SK-N-SH (cell line): ENCODE measurements at regions not wholly inside any gene's neighbourhood (a gene's known extent, or its start where the extent isn't known, plus 50 kb on each side); places are given as distances from the start of the nearest gene placed in this dataset.

ENCODE experiments used
- CTCF ChIA-PET: fragments of 300-600, 350-600 bp; formaldehyde crosslinking; extraction: SDS; loops from one replicate; lab custom pipeline; 2021; lab: Yijun Ruan, JAX
- POLR2A ChIA-PET: fragments of 350-600 bp; sonication (Branson Sonifier 250); formaldehyde crosslinking; extraction: SDS; loops from one replicate; lab custom pipeline; 2020; ENCODE audit warnings: antibody characterized with exemption, inconsistent platforms; lab: Yijun Ruan, JAX
- DNase-seq: peaks from one replicate; pipeline ENCODE4 v3.0.0; 2012
- H2AFZ ChIP-seq: fragments of 200-600 bp; sonication (generic); 2 replicates; pipeline ENCODE4 v1.8.1; 2016; ENCODE audit warnings: antibody characterized with exemption, mild to moderate bottlenecking, low read depth
- H3F3A ChIP-seq: fragments of 200-600 bp; sonication (generic); replicated peaks from 2 replicates; pipeline ENCODE3; 2016; ENCODE audit warnings: antibody characterized with exemption, mild to moderate bottlenecking; ENCODE audit not compliant: insufficient read depth
- H3K27ac ChIP-seq, 2 experiments: fragments of 200-500 bp in 1 of 2; fragments of 200-600 bp in 1 of 2; sonication (Bioruptor generic) in 1 of 2; sonication (generic), shearing (Covaris generic) in 1 of 2; 2 replicates each; pipeline versions ENCODE4 v1.5.1 to v1.6.1; 2014 to 2016; ENCODE audit warnings: low read depth in 2 of 2, inconsistent platforms in 1 of 2, low read length in 1 of 2, mild to moderate bottlenecking in 1 of 2, mixed read lengths in 1 of 2
- H3K27me3 ChIP-seq: fragments of 200-600 bp; sonication (generic), shearing (Covaris generic); 2 replicates; pipeline ENCODE4 v1.6.1; 2016; ENCODE audit warnings: mixed run types; ENCODE audit not compliant: insufficient read depth
- H3K36me3 ChIP-seq, 2 experiments: fragments of 200-500 bp in 1 of 2; fragments of 200-600 bp in 1 of 2; sonication (Bioruptor generic) in 1 of 2; sonication (generic) in 1 of 2; replicated peaks in 1 of 2; 2 replicates each; pipeline versions ENCODE3 to v1.5.1; 2014 to 2016; ENCODE audit warnings: low read length in 1 of 2, mild to moderate bottlenecking in 1 of 2; ENCODE audit not compliant: insufficient read depth in 2 of 2, control insufficient read depth in 1 of 2
- H3K4me1 ChIP-seq, 2 experiments: fragments of 200-500 bp in 1 of 2; fragments of 200-600 bp in 1 of 2; sonication (Bioruptor generic) in 1 of 2; sonication (generic), shearing (Covaris generic) in 1 of 2; 2 replicates each; pipeline versions ENCODE4 v1.5.1 to v1.6.1; 2014 to 2016; ENCODE audit warnings: low read depth in 1 of 2, low read length in 1 of 2, mixed run types in 1 of 2; ENCODE audit not compliant: insufficient read depth in 2 of 2, control insufficient read depth in 1 of 2
- H3K4me2 ChIP-seq: fragments of 200-600 bp; sonication (generic), shearing (Covaris generic); 2 replicates; pipeline ENCODE4 v1.6.1; 2017; ENCODE audit warnings: mixed run types
- H3K4me3 ChIP-seq, 2 experiments: fragments of 200-500 bp in 1 of 2; fragments of 200-600 bp in 1 of 2; sonication (Bioruptor generic) in 1 of 2; sonication (generic), shearing (Covaris generic) in 1 of 2; 2 replicates each; pipeline versions ENCODE4 v1.5.1 to v1.8.1; 2014 to 2016; ENCODE audit warnings: low read depth in 2 of 2, inconsistent platforms in 1 of 2, low read length in 1 of 2, mild to moderate bottlenecking in 1 of 2, mixed read lengths in 1 of 2, moderate library complexity in 1 of 2
- H3K79me2 ChIP-seq: fragments of 200-600 bp; sonication (generic); 2 replicates; pipeline ENCODE4 v1.8.1; 2017; ENCODE audit warnings: mild to moderate bottlenecking; ENCODE audit not compliant: insufficient read depth
- H3K9ac ChIP-seq: fragments of 200-600 bp; sonication (generic); 2 replicates; pipeline ENCODE4 v1.6.1; 2017; ENCODE audit warnings: mixed run types
- H3K9me2 ChIP-seq: fragments of 200-600 bp; sonication (generic); 2 replicates; pipeline ENCODE4 v1.6.1; 2017; ENCODE audit warnings: mixed run types
- H3K9me3 ChIP-seq: fragments of 200-600 bp; sonication (generic); 2 replicates; pipeline ENCODE4 v1.6.1; 2017; ENCODE audit warnings: mixed run types, mild to moderate bottlenecking, moderate library complexity
- H4K20me1 ChIP-seq: fragments of 200-600 bp; sonication (generic); 2 replicates; pipeline ENCODE4 v1.6.1; 2017; ENCODE audit warnings: mild to moderate bottlenecking, mixed run types; ENCODE audit not compliant: insufficient read depth
- EZH2phosphoT487 ChIP-seq: fragments of 200-600 bp; sonication (generic); IDR thresholded peaks from 2 replicates; pipeline ENCODE4 v1.6.1; 2017; ENCODE audit warnings: low read depth, mixed run types, mild to moderate bottlenecking, antibody characterized with exemption, moderate library complexity, borderline replicate concordance
- FOSL2 ChIP-seq: IDR thresholded peaks from 2 replicates; pipeline ENCODE4 v1.4.0; 2012; ENCODE audit warnings: low read depth, mild to moderate bottlenecking, moderate library complexity, borderline replicate concordance
- GABPA ChIP-seq: IDR thresholded peaks from 2 replicates; pipeline ENCODE4 v1.4.0; 2012; ENCODE audit warnings: low read depth, mild to moderate bottlenecking
- GATA2 ChIP-seq: sonication (generic); formaldehyde crosslinking; IDR thresholded peaks from 2 replicates; pipeline ENCODE4 v1.5.0; 2020; ENCODE audit warnings: mild to moderate bottlenecking, missing genetic modification reagents
- JUND ChIP-seq: IDR thresholded peaks from 2 replicates; pipeline ENCODE4 v1.4.0; 2012
- MAX ChIP-seq: IDR thresholded peaks from 2 replicates; pipeline ENCODE4 v1.4.0; 2012; ENCODE audit warnings: low read depth
- MXI1 ChIP-seq: IDR thresholded peaks from 2 replicates; pipeline ENCODE4 v1.6.1; 2012; ENCODE audit warnings: mild to moderate bottlenecking, low read depth, low read length, improper control_type of control experiment
- NRF1 ChIP-seq: IDR thresholded peaks from 2 replicates; pipeline ENCODE4 v1.6.1; 2012; ENCODE audit warnings: low read depth, mild to moderate bottlenecking, low read length
- PBX3 ChIP-seq: IDR thresholded peaks from 2 replicates; pipeline ENCODE4; 2012
- POLR2AphosphoS5 ChIP-seq: IDR thresholded peaks from 2 replicates; pipeline ENCODE4 v1.6.1; 2012; ENCODE audit warnings: low read depth, low read length
- RCOR1 ChIP-seq: fragments of 150-350 bp; IDR thresholded peaks from 2 replicates; pipeline ENCODE4 v1.6.1; 2017; ENCODE audit warnings: antibody characterized with exemption, low read length
- RXRA ChIP-seq: IDR thresholded peaks from 2 replicates; pipeline ENCODE4 v1.4.0; 2012; ENCODE audit warnings: low read depth, mild to moderate bottlenecking, borderline replicate concordance
- TEAD4 ChIP-seq: IDR thresholded peaks from 2 replicates; pipeline ENCODE4 v1.4.0; 2012; ENCODE audit warnings: mild to moderate bottlenecking, borderline replicate concordance; ENCODE audit not compliant: insufficient read depth
- USF1 ChIP-seq: IDR thresholded peaks from 2 replicates; pipeline ENCODE4 v1.4.0; 2012; ENCODE audit warnings: low read depth, borderline replicate concordance
- USF2 ChIP-seq: fragments of 150-350 bp; IDR thresholded peaks from 2 replicates; pipeline ENCODE4 v1.6.1; 2017; ENCODE audit warnings: antibody characterized with exemption, low read length, low read depth, borderline replicate concordance
- YY1 ChIP-seq: IDR thresholded peaks from 2 replicates; pipeline ENCODE4 v1.4.0; 2012; ENCODE audit warnings: low read depth, mild to moderate bottlenecking
- WGBS: methylation state at CpG from one replicate; pipeline ENCODE4 v1.1.6; 2017; ENCODE audit warnings: low lambda C conversion rate; 5-methylcytosine and 5-hydroxymethylcytosine counted together
- TF ChIP-seq, protein P1 (sequence below): IDR thresholded peaks from 2 replicates; pipeline ENCODE4 v1.4.0; 2012; ENCODE audit warnings: low read depth, borderline replicate concordance

- Histone ChIP-seq H3K4me3 (no peak overlapping the region), H3K4me1 (no peaks in the 10 kb centered on the region), H3K9me2 (0 out of 2 replicates have a peak, but pooled peaks cover 2% of the 10 kb centered on the region), H3K4me2 (no peak overlapping the region), H2AFZ (no peak overlapping the region), H3K9ac (no peak overlapping the region), H3K27me3 (no peaks in the 10 kb centered on the region), H3K27ac (no peak overlapping the region), H3F3A (no peaks in the 10 kb centered on the region), H4K20me1 (no peaks in the 10 kb centered on the region), H3K79me2 (no peaks in the 10 kb centered on the region), H3K36me3 (no peaks in the 10 kb centered on the region), H3K9me3 (no peaks in the 10 kb centered on the region)
- TF ChIP-seq GABPA (no peak), YY1 (no peak), GATA2 (CRISPR knock-in tag) (no peak), NRF1 (no peak), POLR2AphosphoS5 (no peak), USF2 (no peak), PBX3 (no peak), RXRA (no peak), EZH2phosphoT487 (no peak), RCOR1 (no peak), JUND (no peak), USF1 (no peak), MAX (no peak), MXI1 (no peak), FOSL2 (no peak), TEAD4 (no peak)
- TF ChIP-seq, protein P1, sequence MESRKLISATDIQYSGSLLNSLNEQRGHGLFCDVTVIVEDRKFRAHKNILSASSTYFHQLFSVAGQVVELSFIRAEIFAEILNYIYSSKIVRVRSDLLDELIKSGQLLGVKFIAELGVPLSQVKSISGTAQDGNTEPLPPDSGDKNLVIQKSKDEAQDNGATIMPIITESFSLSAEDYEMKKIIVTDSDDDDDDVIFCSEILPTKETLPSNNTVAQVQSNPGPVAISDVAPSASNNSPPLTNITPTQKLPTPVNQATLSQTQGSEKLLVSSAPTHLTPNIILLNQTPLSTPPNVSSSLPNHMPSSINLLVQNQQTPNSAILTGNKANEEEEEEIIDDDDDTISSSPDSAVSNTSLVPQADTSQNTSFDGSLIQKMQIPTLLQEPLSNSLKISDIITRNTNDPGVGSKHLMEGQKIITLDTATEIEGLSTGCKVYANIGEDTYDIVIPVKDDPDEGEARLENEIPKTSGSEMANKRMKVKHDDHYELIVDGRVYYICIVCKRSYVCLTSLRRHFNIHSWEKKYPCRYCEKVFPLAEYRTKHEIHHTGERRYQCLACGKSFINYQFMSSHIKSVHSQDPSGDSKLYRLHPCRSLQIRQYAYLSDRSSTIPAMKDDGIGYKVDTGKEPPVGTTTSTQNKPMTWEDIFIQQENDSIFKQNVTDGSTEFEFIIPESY = no peak
- DNase-seq = no peak
- WGBS = 4% methylated on average over 1 of the region's 1 CpG
- ChIA-PET POLR2A (no interaction called here), CTCF (interaction anchor here (0.7 kb wide), 1 partner anchor 55 kb away, joined by 3 read pairs; no protein-coding TSS in a partner anchor)
These were observed 657.9 kb downstream of the TLR4 start for GRCh38 chr9:118362123-118362522.
